ENCODE measurements at regions not wholly inside any gene's neighbourhood (a gene's known extent, or its start where the extent isn't known, plus 50 kb on each side); places are given as distances from the start of the nearest gene placed in this dataset.

DNA sequence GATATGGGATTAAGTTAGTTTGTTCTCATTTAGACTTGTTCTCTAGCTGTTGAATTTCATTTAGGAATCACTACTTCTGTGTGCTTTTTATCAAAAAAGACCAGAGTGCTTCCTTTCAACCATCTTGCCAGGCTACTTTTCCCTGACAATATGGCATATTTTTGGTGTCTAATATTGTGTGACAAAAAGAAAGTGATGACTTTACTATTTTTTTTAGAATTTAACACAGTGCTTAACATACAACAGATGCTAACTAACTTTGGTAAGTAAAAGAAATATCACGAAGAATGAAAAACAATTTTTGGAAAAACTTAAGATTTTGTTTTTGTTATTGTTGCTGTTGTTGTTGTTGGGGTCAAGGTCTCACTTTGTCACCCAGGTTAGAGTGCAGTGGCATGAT lies 462.2 kb upstream of the PABPC4L start:
- TF ChIP-seq, protein P1, sequence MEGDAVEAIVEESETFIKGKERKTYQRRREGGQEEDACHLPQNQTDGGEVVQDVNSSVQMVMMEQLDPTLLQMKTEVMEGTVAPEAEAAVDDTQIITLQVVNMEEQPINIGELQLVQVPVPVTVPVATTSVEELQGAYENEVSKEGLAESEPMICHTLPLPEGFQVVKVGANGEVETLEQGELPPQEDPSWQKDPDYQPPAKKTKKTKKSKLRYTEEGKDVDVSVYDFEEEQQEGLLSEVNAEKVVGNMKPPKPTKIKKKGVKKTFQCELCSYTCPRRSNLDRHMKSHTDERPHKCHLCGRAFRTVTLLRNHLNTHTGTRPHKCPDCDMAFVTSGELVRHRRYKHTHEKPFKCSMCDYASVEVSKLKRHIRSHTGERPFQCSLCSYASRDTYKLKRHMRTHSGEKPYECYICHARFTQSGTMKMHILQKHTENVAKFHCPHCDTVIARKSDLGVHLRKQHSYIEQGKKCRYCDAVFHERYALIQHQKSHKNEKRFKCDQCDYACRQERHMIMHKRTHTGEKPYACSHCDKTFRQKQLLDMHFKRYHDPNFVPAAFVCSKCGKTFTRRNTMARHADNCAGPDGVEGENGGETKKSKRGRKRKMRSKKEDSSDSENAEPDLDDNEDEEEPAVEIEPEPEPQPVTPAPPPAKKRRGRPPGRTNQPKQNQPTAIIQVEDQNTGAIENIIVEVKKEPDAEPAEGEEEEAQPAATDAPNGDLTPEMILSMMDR (IDR thresholded peaks at IDR 0.05; ENCODE audit: insufficient read depth, low read length, poor library complexity, severe bottlenecking), result no peak
- no peak for TF ChIP-seq EZH2phosphoT487 (conservative IDR thresholded peaks at IDR 0.05; ENCODE audit: low read length)
- Histone ChIP-seq H3K27ac (ENCODE audit: low read depth, low read length) (no peak overlapping the region), H3K36me3 (ENCODE audit: low read length) (no peaks in the 10 kb centered on the region), H3K27me3 (ENCODE audit: low read length) (no peaks in the 10 kb centered on the region), H4K20me1 (ENCODE audit: low read depth, low read length) (no peaks in the 10 kb centered on the region), H3K79me2 (ENCODE audit: insufficient read depth, low read length) (no peaks in the 10 kb centered on the region), H3F3A (ENCODE audit: insufficient read depth) (no peaks in the 10 kb centered on the region), H3K9me2 (replicated peaks; ENCODE audit: insufficient read depth, low read length) (no peaks in the 10 kb centered on the region), H3K4me3 (ENCODE audit: insufficient read depth, low read length, poor library complexity, severe bottlenecking) (no peak overlapping the region), H3K4me2 (ENCODE audit: low read depth, low read length, poor library complexity, severe bottlenecking) (no peak overlapping the region), H3K9me3 (ENCODE audit: insufficient read depth, low read length) (no peaks in the 10 kb centered on the region), H2AFZ (ENCODE audit: low read depth, low read length, severe bottlenecking) (no peak overlapping the region), H3K9ac (ENCODE audit: low read length) (no peak overlapping the region)

DNA sequence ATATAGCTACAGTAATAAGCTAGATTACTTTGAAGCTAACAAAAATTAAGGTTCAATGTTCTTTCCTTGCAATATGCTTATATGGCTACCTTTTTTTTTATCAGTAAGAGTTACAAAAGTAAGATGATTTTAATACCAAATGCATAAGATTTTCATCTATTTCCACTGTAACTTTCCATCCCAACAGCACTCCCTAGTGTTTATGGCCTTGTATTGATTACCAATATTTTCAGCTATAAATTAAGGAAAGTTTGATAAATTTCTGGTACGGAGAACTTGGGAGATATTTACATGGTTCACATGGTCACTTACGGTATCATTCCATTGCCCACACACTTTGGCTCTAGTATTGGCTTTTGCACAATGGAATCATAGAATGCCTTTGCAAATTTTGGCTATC lies 448.9 kb upstream of the PABPC4L start:
- H3K9me2 ChIP-seq (replicated peaks; ENCODE audit: insufficient read depth, low read length), result no peaks in the 10 kb centered on the region
- H3K4me2 ChIP-seq (ENCODE audit: low read depth, low read length, poor library complexity, severe bottlenecking), result no peak overlapping the region
- no peaks in the 10 kb centered on the region for H3K79me2 ChIP-seq (ENCODE audit: insufficient read depth, low read length)
- H3F3A ChIP-seq (ENCODE audit: insufficient read depth), result no peaks in the 10 kb centered on the region
- no peak overlapping the region for H3K9ac ChIP-seq (ENCODE audit: low read length)
- H3K36me3 ChIP-seq (ENCODE audit: low read length), result no peaks in the 10 kb centered on the region
- H3K27me3 ChIP-seq (ENCODE audit: low read length), result no peaks in the 10 kb centered on the region
- no peak for TF ChIP-seq EZH2phosphoT487 (conservative IDR thresholded peaks at IDR 0.05; ENCODE audit: low read length)
- TF ChIP-seq, protein P1 (IDR thresholded peaks at IDR 0.05; ENCODE audit: insufficient read depth, low read length, poor library complexity, severe bottlenecking), result no peak
- H3K9me3 ChIP-seq (ENCODE audit: insufficient read depth, low read length), result no peaks in the 10 kb centered on the region
- no peak overlapping the region for H3K27ac ChIP-seq (ENCODE audit: low read depth, low read length)
- no peaks in the 10 kb centered on the region for H4K20me1 ChIP-seq (ENCODE audit: low read depth, low read length)
- no peak overlapping the region for H3K4me3 ChIP-seq (ENCODE audit: insufficient read depth, low read length, poor library complexity, severe bottlenecking)
- H2AFZ ChIP-seq (ENCODE audit: low read depth, low read length, severe bottlenecking), result no peak overlapping the region

DNA sequence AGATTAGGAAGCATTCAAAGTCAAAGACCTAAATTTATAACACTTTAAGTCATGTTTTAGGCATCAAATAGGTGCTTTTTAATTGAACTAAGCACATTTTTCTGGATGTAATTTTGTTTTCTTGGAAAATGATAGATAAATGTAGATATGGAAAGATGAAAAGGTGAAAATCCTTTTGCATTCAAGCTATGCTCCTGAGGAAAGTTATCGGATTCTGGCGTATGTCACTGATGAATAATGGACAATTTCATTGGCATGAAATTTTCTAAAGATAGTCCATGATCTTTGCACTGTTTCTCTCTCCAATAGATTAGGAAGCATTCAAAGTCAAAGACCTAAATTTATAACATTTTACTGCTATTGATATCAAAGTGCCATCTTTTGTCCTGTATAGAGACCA lies 444.2 kb upstream of the PABPC4L start:
- Histone ChIP-seq H3K4me2 (ENCODE audit: low read depth, low read length, poor library complexity, severe bottlenecking) (no peak overlapping the region), H3K9me3 (ENCODE audit: insufficient read depth, low read length) (no peaks in the 10 kb centered on the region), H3K4me3 (ENCODE audit: insufficient read depth, low read length, poor library complexity, severe bottlenecking) (no peak overlapping the region), H3K79me2 (ENCODE audit: insufficient read depth, low read length) (no peaks in the 10 kb centered on the region), H3K9me2 (replicated peaks; ENCODE audit: insufficient read depth, low read length) (no peaks in the 10 kb centered on the region), H3K27ac (ENCODE audit: low read depth, low read length) (no peak overlapping the region), H4K20me1 (ENCODE audit: low read depth, low read length) (no peaks in the 10 kb centered on the region), H3K36me3 (ENCODE audit: low read length) (no peaks in the 10 kb centered on the region), H3K27me3 (ENCODE audit: low read length) (no peaks in the 10 kb centered on the region), H2AFZ (ENCODE audit: low read depth, low read length, severe bottlenecking) (no peak overlapping the region), H3F3A (ENCODE audit: insufficient read depth) (no peaks in the 10 kb centered on the region), H3K9ac (ENCODE audit: low read length) (no peak overlapping the region)
- no peak for TF ChIP-seq EZH2phosphoT487 (conservative IDR thresholded peaks at IDR 0.05; ENCODE audit: low read length)
- TF ChIP-seq, protein P1 (IDR thresholded peaks at IDR 0.05; ENCODE audit: insufficient read depth, low read length, poor library complexity, severe bottlenecking), result no peak

Data from SU-DHL-6 (cell line).